Activated CD4-positive, alpha-beta T cell treated with anti-CD3 and anti-CD28 coated beads, Interleukin-2, amount 10 ng/mL, durations not matched to agents 7 days and 5 days (primary cell): ENCODE measurements at regions not wholly inside any gene's neighbourhood (a gene's known extent, or its start where the extent isn't known, plus 50 kb on each side); places are given as distances from the start of the nearest gene placed in this dataset.

Experiments
- CTCF ChIA-PET: fragments of 350-600 bp; sonication (Branson Sonifier 250); formaldehyde crosslinking; loops from one replicate; lab custom pipeline; 2021; ENCODE audit warnings: antibody characterized with exemption; lab: Charles Lee
- POLR2A ChIA-PET: fragments of 350-600 bp; sonication (Branson Sonifier 250); formaldehyde crosslinking; loops from one replicate; lab custom pipeline; 2021; ENCODE audit warnings: antibody characterized with exemption; lab: Charles Lee
- DNase-seq: peaks from one replicate; pipeline ENCODE4 v3.0.0-alpha.2; 2020
- H3K27ac Mint-ChIP-seq: one replicate; pipeline ENCODE4 v1.8.0; 2021; ENCODE audit warnings: mild to moderate bottlenecking, moderate library complexity, mixed read lengths
- H3K27me3 Mint-ChIP-seq: one replicate; pipeline ENCODE4 v1.8.0; 2021; ENCODE audit warnings: mixed read lengths
- H3K36me3 Mint-ChIP-seq: one replicate; pipeline ENCODE4 v1.8.0; 2021; ENCODE audit warnings: low read depth, mixed read lengths
- H3K4me1 Mint-ChIP-seq: one replicate; pipeline ENCODE4 v1.8.0; 2021; ENCODE audit warnings: mixed read lengths
- H3K4me3 Mint-ChIP-seq: one replicate; pipeline ENCODE4 v1.8.0; 2021; ENCODE audit warnings: mild to moderate bottlenecking, moderate library complexity, mixed read lengths
- H3K9me3 Mint-ChIP-seq: one replicate; pipeline ENCODE4 v1.8.0; 2021; ENCODE audit warnings: mixed read lengths

- ChIA-PET POLR2A (no interaction called here), CTCF (no interaction called here)
- no peak overlapping the region for H3K27ac Mint-ChIP-seq
- no peak overlapping the region for H3K4me3 Mint-ChIP-seq
- DNase-seq, result no peak
- H3K27me3 Mint-ChIP-seq, result peaks cover 2% of the 10 kb centered on the region
- no peaks in the 10 kb centered on the region for H3K36me3 Mint-ChIP-seq
- H3K9me3 Mint-ChIP-seq, result peaks cover 2% of the 10 kb centered on the region
- H3K4me1 Mint-ChIP-seq, result peaks cover 5% of the 10 kb centered on the region
Observed at GRCh38 chr15:95497634-95498033, 832.9 kb upstream of the NR2F2 start.

GRCh38 chr15:95498961-95499360 lies 831.5 kb upstream of the NR2F2 start:
- POLR2A ChIA-PET, result no interaction called here
- no peak for DNase-seq
- CTCF ChIA-PET, result interaction anchor here (1.1 kb wide), 1 partner anchor 12 kb away, joined by 3 read pairs; no protein-coding TSS in a partner anchor
- Mint-ChIP-seq H3K36me3 (no peaks in the 10 kb centered on the region), H3K4me3 (no peak overlapping the region), H3K27me3 (no peaks in the 10 kb centered on the region), H3K4me1 (peaks cover 5% of the 10 kb centered on the region), H3K9me3 (peaks cover 2% of the 10 kb centered on the region), H3K27ac (no peak overlapping the region)

- H3K27me3 Mint-ChIP-seq, result no peaks in the 10 kb centered on the region
- ChIA-PET POLR2A (no interaction called here), CTCF (interaction anchor here (1.1 kb wide), 1 partner anchor 11 kb away, joined by 3 read pairs; no protein-coding TSS in a partner anchor)
- no peaks in the 10 kb centered on the region for H3K36me3 Mint-ChIP-seq
- DNase-seq, result no peak
- no peak overlapping the region for H3K27ac Mint-ChIP-seq
- H3K9me3 Mint-ChIP-seq, result peaks cover 2% of the 10 kb centered on the region
- no peak overlapping the region for H3K4me3 Mint-ChIP-seq
- H3K4me1 Mint-ChIP-seq, result peaks cover 5% of the 10 kb centered on the region
Observed at GRCh38 chr15:95499397-95499796, 831.1 kb upstream of the NR2F2 start.

- no peak overlapping the region for H3K4me3 Mint-ChIP-seq
- no peaks in the 10 kb centered on the region for H3K36me3 Mint-ChIP-seq
- no peak overlapping the region for H3K27ac Mint-ChIP-seq
- ChIA-PET CTCF (no interaction called here), POLR2A (no interaction called here)
- DNase-seq, result no peak
- H3K9me3 Mint-ChIP-seq, result no peaks in the 10 kb centered on the region
- H3K27me3 Mint-ChIP-seq, result no peaks in the 10 kb centered on the region
- peaks cover 5% of the 10 kb centered on the region for H3K4me1 Mint-ChIP-seq
Observed at GRCh38 chr15:95501865-95502264, 828.6 kb upstream of the NR2F2 start.

GRCh38 chr15:95503107-95503506 lies 827.4 kb upstream of the NR2F2 start:
- no peak overlapping the region for H3K27ac Mint-ChIP-seq
- ChIA-PET POLR2A (no interaction called here), CTCF (no interaction called here)
- no peaks in the 10 kb centered on the region for H3K27me3 Mint-ChIP-seq
- H3K36me3 Mint-ChIP-seq, result no peaks in the 10 kb centered on the region
- H3K9me3 Mint-ChIP-seq, result no peaks in the 10 kb centered on the region
- H3K4me1 Mint-ChIP-seq, result peaks cover 5% of the 10 kb centered on the region
- DNase-seq, result no peak
- no peak overlapping the region for H3K4me3 Mint-ChIP-seq

- peaks cover 2% of the 10 kb centered on the region for H3K4me1 Mint-ChIP-seq
- H3K27me3 Mint-ChIP-seq, result peaks cover 2% of the 10 kb centered on the region
- CTCF ChIA-PET, result no interaction called here
- POLR2A ChIA-PET, result interaction anchor here (0.5 kb wide), 1 partner anchor 525 kb away, joined by 3 read pairs; no protein-coding TSS in a partner anchor
- no peaks in the 10 kb centered on the region for H3K9me3 Mint-ChIP-seq
- H3K4me3 Mint-ChIP-seq, result no peak overlapping the region
- H3K27ac Mint-ChIP-seq, result no peak overlapping the region
- H3K36me3 Mint-ChIP-seq, result no peaks in the 10 kb centered on the region
- DNase-seq, result no peak
Observed at GRCh38 chr15:95503640-95504225, 826.8 kb upstream of the NR2F2 start.

GRCh38 chr15:95511671-95512070 lies 818.8 kb upstream of the NR2F2 start:
- H3K27me3 Mint-ChIP-seq, result peaks cover 7% of the 10 kb centered on the region
- ChIA-PET CTCF (no interaction called here), POLR2A (no interaction called here)
- no peaks in the 10 kb centered on the region for H3K4me1 Mint-ChIP-seq
- H3K4me3 Mint-ChIP-seq, result no peak overlapping the region
- H3K9me3 Mint-ChIP-seq, result peaks cover 2% of the 10 kb centered on the region
- H3K36me3 Mint-ChIP-seq, result no peaks in the 10 kb centered on the region
- DNase-seq, result no peak
- no peak overlapping the region for H3K27ac Mint-ChIP-seq

- H3K9me3 Mint-ChIP-seq, result peaks cover 2% of the 10 kb centered on the region
- no peak overlapping the region for H3K27ac Mint-ChIP-seq
- CTCF ChIA-PET, result no interaction called here
- H3K4me1 Mint-ChIP-seq, result no peaks in the 10 kb centered on the region
- POLR2A ChIA-PET, result no interaction called here
- no peak overlapping the region for H3K4me3 Mint-ChIP-seq
- H3K36me3 Mint-ChIP-seq, result no peaks in the 10 kb centered on the region
- H3K27me3 Mint-ChIP-seq, result peaks cover 9% of the 10 kb centered on the region
- no peak for DNase-seq
Observed at GRCh38 chr15:95512906-95513305, 817.6 kb upstream of the NR2F2 start.

GRCh38 chr15:95519887-95520286 lies 810.6 kb upstream of the NR2F2 start:
- H3K36me3 Mint-ChIP-seq, result no peaks in the 10 kb centered on the region
- DNase-seq, result no peak
- ChIA-PET POLR2A (no interaction called here), CTCF (no interaction called here)
- no peak overlapping the region for H3K4me3 Mint-ChIP-seq
- no peaks in the 10 kb centered on the region for H3K9me3 Mint-ChIP-seq
- peaks cover 8% of the 10 kb centered on the region for H3K27me3 Mint-ChIP-seq
- no peaks in the 10 kb centered on the region for H3K4me1 Mint-ChIP-seq
- no peak overlapping the region for H3K27ac Mint-ChIP-seq

- H3K27ac Mint-ChIP-seq, result no peak overlapping the region
- peaks cover 7% of the 10 kb centered on the region for H3K27me3 Mint-ChIP-seq
- H3K4me1 Mint-ChIP-seq, result no peaks in the 10 kb centered on the region
- H3K4me3 Mint-ChIP-seq, result no peak overlapping the region
- no peak for DNase-seq
- H3K36me3 Mint-ChIP-seq, result no peaks in the 10 kb centered on the region
- POLR2A ChIA-PET, result no interaction called here
- CTCF ChIA-PET, result interaction anchor here (0.6 kb wide), 1 partner anchor 26 kb away, joined by 3 read pairs; no protein-coding TSS in a partner anchor
- H3K9me3 Mint-ChIP-seq, result no peaks in the 10 kb centered on the region
Observed at GRCh38 chr15:95520511-95520910, 810.0 kb upstream of the NR2F2 start.

- H3K4me1 Mint-ChIP-seq, result no peaks in the 10 kb centered on the region
- H3K36me3 Mint-ChIP-seq, result no peaks in the 10 kb centered on the region
- POLR2A ChIA-PET, result no interaction called here
- H3K27me3 Mint-ChIP-seq, result peaks cover 5% of the 10 kb centered on the region
- DNase-seq, result no peak
- no peak overlapping the region for H3K4me3 Mint-ChIP-seq
- CTCF ChIA-PET, result interaction anchor here (0.6 kb wide), 1 partner anchor 26 kb away, joined by 3 read pairs; no protein-coding TSS in a partner anchor
- no peak overlapping the region for H3K27ac Mint-ChIP-seq
- H3K9me3 Mint-ChIP-seq, result no peaks in the 10 kb centered on the region
Observed at GRCh38 chr15:95520922-95521321, 809.6 kb upstream of the NR2F2 start.

GRCh38 chr15:95522533-95522932 lies 808.0 kb upstream of the NR2F2 start:
- Mint-ChIP-seq H3K27ac (no peak overlapping the region), H3K9me3 (no peaks in the 10 kb centered on the region), H3K4me1 (no peaks in the 10 kb centered on the region), H3K36me3 (no peaks in the 10 kb centered on the region), H3K4me3 (no peak overlapping the region), H3K27me3 (no peaks in the 10 kb centered on the region)
- CTCF ChIA-PET, result no interaction called here
- DNase-seq, result no peak
- POLR2A ChIA-PET, result no interaction called here

GRCh38 chr15:95528920-95529319 lies 801.6 kb upstream of the NR2F2 start:
- POLR2A ChIA-PET, result no interaction called here
- Mint-ChIP-seq H3K27ac (no peak overlapping the region), H3K36me3 (no peaks in the 10 kb centered on the region), H3K4me3 (no peak overlapping the region), H3K27me3 (no peaks in the 10 kb centered on the region), H3K4me1 (no peaks in the 10 kb centered on the region), H3K9me3 (peaks cover 2% of the 10 kb centered on the region)
- CTCF ChIA-PET, result no interaction called here
- no peak for DNase-seq

GRCh38 chr15:95536638-95537037 lies 793.9 kb upstream of the NR2F2 start:
- H3K27me3 Mint-ChIP-seq, result peaks cover 4% of the 10 kb centered on the region
- POLR2A ChIA-PET, result no interaction called here
- no peaks in the 10 kb centered on the region for H3K36me3 Mint-ChIP-seq
- no peaks in the 10 kb centered on the region for H3K4me1 Mint-ChIP-seq
- CTCF ChIA-PET, result interaction anchor here (0.9 kb wide), 1 partner anchor 474 kb away, joined by 3 read pairs; no protein-coding TSS in a partner anchor
- DNase-seq, result no peak
- no peak overlapping the region for H3K4me3 Mint-ChIP-seq
- H3K9me3 Mint-ChIP-seq, result no peaks in the 10 kb centered on the region
- H3K27ac Mint-ChIP-seq, result no peak overlapping the region
